DND-41 (cell line): ENCODE measurements at regions not wholly inside any gene's neighbourhood (a gene's known extent, or its start where the extent isn't known, plus 50 kb on each side); places are given as distances from the start of the nearest gene placed in this dataset.

Source experiments
- CTCF ChIP-seq: IDR thresholded peaks from 2 replicates; pipeline ENCODE4 v1.5.1; 2012; ENCODE audit warnings: borderline replicate concordance, low read length, moderate library complexity, mild to moderate bottlenecking; ENCODE audit not compliant: poor library complexity, severe bottlenecking; ENCODE audit errors: extremely low read depth
- EZH2 ChIP-seq: IDR thresholded peaks from 3 replicates; pipeline ENCODE4 v1.6.1; 2012; ENCODE audit warnings: borderline replicate concordance, low read depth, mild to moderate bottlenecking, moderate library complexity, low read length, inconsistent platforms; ENCODE audit not compliant: severe bottlenecking

- no peak for TF ChIP-seq CTCF
- no peak for TF ChIP-seq EZH2
Measured at GRCh38 chr2:188884517-188884916, 89.7 kb upstream of the COL3A1 start.
